GM21381 (cell line): ENCODE measurements at regions not wholly inside any gene's neighbourhood (a gene's known extent, or its start where the extent isn't known, plus 50 kb on each side); places are given as distances from the start of the nearest gene placed in this dataset.
"Not testable (repeated sequence)": the region's sequence is repeated elsewhere in the genome, so short reads cannot be mapped to it uniquely, and the experiment has no call there.

Experiments
- ATAC-seq: cut with Tn5 transposase; IDR thresholded peaks from one replicate; pipeline ENCODE4 v1.9.1; 2021; ENCODE audit warnings: mild to moderate bottlenecking, moderate library complexity; ENCODE audit not compliant: unreplicated experiment

DNA sequence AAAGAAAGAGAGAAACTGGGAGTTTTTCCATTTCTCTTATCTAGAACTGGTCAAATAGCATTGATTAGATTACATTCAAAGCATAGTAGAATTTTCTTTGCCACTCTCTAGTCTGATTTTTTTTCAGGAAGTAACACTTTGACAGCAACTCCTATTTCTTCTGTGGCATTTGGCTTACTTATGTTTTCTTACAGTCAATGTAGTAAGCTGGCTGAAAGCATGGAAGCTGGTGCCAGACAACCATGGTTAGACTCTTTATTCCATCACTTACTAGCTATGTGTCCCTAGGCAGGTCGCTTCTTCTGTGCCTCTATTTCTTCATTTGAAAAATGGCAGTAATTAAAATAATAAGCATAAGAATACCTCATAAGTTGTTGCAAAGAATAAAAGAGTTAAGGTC, 54.2 kb upstream of the OPRM1 start:
- no peak for ATAC-seq

DNA sequence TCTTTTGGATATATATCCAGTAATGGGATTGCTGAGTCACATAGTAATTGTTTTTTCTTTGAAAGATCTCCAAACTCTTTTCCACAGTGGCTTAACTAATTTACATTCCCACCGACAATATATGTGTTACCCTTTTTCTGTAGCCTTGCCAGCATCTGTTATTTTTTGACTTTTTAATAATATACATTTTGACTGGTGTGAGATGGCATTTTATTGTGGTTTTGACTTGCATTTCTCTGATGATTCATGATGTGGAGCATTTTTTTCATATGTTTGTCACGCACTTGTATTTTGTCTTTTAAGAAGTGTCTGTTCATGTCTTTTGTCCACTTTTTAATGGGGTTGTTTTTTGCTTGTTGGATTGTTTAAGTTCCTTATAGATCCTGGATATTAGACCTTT, 58.9 kb upstream of the OPRM1 start:
- no peak for ATAC-seq

DNA sequence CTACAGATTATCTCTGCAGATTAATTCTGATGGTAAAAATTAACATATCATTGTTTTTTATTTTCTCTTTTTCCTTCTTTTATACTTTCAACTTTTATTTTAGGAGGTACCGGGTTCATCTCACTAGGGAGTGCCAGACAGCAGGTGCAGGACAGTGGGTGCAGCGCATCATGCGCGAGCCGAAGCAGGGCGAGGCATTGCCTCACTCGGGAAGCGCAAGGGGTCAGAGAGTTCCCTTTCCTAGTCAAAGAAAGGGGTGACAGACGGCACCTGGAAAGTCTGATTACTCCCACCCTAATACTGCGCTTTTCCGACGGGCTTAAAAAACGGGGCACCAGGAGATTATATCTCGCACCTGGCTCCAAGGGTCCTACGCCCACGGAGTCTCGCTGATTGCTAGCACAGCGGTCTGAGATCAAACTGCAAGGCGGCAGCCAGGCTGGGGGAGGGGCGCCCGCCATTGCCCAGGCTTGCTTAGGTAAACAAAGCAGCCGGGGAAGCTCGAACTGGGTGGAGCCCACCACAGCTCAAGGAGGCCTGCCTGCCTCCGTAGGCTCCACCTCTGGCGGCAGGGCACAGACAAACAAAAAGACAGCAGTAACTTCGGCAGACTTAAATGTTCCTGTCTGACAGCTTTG, 60.0 kb upstream of the OPRM1 start:
- ATAC-seq, result not testable (repeated sequence)

DNA sequence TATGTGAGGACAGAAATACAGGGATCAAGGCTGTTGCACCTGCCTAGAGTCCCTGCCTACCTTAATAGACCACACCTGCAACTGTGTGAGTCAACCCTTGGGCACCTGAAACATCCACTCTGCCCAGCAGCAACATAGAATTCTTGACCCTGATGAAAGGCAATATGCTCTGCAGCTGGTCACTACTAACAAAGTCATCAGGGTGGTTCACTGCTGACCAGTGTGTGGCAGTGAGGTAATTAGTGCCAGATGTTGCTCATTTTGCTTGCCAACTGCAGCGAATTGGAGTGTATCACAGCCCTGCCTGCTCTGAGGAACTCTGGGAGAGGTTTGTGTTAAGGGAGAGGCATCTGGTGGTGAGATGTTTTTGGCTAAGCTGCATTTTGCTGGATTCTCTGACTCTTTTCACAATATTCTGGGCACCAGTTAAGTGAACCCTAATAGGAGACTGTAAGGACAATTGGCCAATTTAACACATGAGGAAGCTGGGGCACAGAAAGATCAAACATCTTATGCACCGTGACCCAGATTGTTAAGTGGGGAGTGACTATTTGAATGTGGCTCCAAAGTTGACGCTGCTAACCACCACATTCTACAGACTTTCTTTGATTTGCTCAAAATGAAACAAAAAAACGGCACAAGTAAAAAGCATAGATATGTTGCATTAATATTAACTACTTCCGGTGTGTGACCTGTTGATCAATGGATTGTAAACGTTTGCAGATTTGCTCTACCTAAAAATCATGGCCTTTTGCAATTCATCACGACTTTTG, 61.9 kb upstream of the OPRM1 start:
- ATAC-seq, result no peak

DNA sequence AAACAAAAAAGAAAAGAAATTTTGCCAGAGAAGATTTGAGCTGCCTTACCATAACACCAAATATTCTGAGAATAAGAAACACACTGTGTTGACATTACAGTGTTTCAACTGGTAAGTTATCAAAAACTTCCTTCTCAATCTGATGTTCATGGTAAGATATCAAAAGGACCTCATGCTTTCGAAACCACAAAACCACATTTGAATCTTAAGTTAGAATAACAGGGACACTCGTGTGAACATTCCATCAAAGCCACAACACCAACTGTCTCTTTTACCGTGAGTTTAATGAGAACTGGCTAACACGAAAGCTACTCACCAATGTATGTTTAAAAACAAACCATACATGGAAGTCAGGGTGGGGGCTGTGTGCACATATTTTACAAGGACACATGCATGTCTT, 73.0 kb upstream of the OPRM1 start:
- no peak for ATAC-seq

DNA sequence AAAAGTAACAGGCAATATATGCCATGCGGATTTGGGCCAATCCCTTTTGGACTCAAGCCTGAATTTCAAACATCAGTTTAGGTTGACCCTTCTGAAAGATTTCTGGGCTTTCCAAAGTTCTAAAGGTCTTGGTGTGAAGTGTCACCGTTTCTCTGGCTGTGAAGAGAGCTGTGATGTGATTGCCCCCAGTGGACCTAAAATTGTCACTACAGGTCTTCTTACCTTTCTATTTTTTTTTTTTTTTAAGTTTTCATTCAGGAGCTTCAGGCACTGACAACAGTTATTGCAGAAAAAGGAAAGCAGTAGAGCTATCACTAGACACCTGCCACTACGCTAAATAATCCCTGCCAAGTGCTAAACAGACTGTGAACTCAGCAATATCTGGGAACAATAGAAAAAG, 75.7 kb upstream of the OPRM1 start:
- ATAC-seq, result no peak

DNA sequence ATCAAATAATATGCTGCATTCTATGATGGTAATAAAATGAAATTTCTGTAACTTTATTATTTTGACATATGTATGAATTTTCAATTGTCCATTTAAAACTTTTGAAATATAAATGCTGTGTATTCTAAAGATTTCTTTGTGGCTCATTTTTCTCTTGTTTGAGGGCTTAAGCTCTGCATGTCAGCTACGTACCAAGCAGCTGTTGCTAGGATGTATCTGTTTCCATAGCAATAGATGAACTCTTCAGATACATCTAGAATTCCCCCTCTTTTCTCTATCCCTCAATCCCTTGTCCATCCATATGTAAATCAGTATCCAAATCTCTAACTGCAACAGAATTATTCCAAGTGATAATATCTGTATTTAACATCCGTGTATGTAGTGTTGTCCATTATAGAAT, 76.5 kb upstream of the OPRM1 start:
- no peak for ATAC-seq

DNA sequence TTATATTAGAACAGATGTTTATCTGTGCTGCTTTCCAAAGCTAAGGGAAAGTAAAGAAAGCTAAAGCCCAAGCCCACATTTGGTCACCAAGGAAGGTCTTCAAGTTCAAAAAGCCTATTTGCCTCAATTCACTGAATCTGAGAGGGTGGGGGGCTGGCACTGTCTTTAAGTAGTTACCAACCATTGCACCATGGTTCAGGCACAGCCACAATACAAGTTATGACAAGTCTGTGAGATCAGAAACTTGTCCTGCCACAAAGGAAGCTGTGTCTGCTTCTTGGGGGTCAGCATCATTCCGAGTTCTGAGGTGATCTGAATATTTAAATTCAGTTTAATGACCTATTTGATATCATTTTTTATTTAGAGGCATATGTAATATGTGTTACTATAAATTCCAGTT, 78.3 kb upstream of the OPRM1 start:
- no peak for ATAC-seq

DNA sequence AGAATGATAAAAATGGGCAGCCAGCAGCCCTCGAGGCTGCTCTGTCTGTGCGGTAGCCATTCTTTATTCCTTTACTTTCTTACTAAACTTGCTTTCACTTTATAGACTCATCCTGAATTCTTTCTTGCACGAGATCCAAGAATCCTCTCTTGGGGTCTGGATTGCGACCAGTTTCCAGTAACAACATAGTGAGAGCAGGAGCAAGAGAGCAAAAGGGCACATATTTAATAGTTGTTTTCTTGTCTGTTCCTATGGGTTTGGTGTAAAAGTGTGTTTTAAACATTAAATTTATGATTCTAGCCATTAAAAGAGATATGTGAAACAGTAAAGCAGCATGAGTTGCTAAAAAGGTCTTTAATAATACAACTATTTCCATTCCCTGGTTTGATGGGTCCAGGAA, 78.8 kb upstream of the OPRM1 start:
- no peak for ATAC-seq

DNA sequence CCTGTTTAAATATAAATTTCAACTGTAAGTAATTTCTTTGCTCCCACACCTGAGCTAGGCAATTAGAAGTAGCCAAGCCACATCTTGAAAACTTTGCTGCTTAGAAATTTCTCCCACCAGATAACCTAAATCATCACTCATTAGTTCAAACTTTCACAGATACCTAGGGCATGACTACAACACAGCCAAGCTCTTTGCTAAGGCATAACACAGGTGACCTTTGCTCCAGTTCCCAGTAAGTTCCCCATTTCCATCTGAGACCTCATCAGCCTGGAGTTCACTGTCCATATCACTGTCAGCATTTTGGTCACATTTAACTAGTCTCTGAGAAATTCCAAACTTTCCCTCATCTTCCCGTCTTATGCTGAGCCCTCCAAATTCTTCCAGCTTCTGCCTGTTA, 79.8 kb upstream of the OPRM1 start:
- ATAC-seq, result no peak

DNA sequence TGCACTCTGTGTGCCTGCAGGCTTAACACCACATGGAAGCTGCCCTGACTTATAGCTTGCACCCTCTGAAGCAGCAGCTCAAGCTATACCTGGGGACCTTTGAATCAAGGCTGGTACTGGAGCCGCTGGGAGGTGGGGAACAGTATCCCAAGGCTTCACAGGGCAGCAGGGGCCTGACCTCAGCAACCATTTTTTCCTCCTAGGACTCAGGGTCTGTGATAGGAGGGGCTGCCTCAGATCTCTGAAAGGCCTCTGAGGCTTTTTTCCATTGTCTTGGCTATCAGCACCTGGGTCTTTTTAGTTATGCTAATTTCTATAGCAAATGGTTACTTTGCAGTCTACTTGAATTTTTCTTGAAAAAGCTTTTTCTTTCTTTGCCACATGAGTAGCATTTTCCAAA, 80.2 kb upstream of the OPRM1 start:
- ATAC-seq, result no peak

DNA sequence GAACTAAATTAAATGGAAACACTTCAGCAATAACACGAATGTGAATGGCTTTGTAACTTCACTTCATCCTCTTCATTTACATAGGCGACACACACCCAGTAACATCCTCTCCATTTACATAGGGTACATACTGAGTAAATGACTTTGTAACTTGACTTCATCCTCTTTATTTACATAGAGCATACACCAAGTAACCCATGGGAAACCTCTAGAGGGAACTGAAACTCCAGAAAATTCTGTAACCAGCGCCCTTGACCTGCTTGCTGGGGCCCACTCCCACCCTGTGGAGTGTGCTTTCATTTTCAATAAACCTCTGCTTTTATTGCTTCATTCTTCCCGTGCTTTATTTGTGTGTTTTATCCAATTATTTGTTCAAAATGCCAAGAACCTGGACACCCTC, 81.6 kb upstream of the OPRM1 start:
- peak; percentile 95 for ATAC-seq

DNA sequence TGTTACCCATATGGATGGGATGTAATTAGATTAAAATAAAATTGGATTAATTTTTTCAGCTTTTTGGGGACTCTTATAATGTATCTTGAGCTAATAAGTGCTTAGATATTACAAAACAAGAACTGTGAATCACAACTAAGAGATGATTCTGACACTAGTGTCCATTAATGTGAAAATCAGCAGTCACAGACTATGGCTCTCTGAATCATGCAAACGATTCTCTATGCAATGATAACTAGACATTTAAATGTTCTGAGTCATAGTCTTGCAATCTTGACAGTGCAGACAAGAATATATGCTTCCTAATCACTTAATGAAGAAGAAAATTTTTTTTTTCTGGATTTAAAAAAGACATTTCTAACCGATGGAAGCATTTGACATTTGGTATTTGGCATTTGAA, 82.2 kb upstream of the OPRM1 start:
- ATAC-seq, result no peak

DNA sequence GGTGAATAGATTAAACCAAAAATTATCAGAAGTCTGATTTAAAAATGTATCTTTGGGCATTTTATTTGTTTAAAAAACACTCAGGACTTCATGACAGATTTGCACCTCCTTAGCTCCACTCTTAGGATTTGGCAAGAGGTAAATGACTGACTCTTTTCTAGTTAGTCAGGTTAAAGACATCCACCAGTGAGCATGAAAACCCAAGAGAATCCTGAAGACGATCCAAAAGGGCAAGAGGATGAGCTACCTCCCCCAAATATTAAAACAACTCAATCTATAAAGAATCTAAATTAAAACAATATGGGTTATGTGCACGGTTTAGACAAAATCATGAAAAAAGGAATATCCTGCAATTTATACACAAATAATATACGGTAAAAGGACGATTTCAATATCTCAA, 89.4 kb upstream of the OPRM1 start:
- ATAC-seq, result no peak

DNA sequence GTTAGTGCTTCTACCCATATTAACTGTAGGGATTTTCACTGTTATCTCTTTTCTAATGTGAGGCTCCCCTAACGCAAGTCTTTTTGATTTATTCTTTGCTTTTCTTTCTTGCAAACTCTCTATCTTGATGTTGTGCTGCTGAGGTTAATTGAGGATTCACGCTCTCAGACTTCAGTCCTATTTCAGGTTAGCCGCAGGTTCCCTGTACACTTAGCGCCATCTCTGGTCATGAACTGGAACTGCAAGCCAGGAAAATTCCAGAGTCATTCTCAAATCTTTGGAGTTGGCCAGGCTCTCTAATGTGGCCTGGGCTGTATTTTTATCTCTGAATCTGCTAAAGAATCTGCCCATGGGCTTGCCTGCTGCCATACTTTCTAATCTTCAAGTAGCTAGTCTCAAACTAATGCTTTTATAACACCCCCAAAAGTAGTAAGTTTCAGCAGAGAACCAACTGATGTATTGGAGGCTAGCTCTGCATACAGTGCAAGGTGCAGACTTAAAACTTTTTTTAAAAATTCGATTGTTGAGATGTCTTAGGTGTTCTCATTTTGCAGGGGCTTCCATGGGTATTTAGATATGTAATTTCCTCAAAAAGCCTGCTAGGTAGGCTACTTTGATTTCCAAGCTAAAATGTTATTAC, 91.1 kb upstream of the OPRM1 start:
- peak; percentile 57 for ATAC-seq

DNA sequence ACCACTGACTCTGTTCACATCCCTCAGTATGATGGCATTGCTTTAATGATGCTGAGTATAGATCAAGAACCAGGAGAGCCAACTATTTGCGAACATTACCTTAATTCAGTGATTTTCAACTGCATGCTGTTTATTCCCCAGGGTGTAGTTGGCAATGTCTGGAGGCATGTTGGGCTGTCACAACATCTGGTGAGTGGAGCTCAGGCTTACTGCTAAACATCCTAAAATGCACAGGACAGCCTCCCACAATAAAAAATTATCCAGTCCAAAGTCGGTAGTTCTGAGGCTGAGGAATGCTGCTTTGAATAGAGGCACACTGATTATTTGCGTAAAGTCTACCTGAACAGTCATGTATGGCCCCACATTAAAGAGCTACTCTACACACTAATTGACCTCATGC, 94.8 kb upstream of the OPRM1 start:
- ATAC-seq, result no peak

DNA sequence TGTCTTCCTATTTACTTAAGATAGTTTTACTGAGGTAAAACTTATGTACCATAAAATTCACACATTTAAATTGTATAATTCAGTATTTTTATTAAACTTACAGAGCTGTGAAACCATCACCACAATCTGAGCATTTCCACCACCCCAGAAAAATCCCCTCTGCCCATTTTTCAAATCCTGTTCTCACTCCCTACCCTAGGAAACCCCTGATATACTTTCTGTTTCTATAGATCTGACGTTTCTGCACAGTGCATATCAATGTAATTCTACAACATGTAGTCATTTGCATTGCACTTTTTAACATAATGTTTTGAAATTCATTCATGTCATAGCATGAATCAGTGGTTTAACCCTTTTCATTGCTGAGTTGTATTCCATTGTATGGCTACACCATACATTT, 96.7 kb upstream of the OPRM1 start:
- no peak for ATAC-seq

DNA sequence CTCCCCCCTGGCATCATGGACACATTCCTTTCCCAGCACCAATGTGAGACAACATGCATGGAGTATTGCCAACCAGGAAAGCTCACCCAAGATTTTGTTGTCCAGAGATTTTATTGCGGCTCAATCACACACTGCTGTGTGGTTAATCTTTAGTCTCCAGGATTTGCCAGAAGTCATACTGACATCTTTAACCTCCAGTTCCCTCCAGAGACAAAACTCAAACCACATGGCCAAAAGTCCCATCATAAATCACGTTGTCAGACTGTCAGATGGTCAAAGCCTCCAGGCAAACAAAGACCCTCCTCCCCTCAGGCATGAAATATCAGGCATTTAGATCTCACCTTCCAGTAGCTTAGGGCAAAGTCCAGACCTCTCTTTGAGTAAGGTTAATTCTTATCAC, 97.3 kb upstream of the OPRM1 start:
- ATAC-seq, result no peak

DNA sequence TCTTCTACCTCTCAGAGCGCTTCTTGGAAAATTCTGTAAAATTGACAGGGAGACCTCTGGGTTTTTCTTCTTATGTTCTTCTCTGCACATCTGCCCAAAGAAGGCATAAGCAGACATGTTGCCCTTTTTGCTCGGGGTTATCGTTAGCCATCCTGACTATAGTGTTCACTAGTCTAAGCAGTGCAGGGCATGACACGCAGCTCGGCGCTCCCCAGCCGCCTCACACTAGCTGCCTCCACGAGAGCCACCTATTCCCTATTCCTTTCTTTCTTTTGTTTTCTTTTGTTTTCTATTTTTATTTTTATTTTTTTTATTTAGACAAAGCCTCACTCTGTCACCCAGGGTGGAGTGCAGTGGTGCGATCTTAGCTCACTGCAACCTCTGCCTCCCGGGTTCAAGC, 100.2 kb upstream of the OPRM1 start:
- ATAC-seq, result no peak

DNA sequence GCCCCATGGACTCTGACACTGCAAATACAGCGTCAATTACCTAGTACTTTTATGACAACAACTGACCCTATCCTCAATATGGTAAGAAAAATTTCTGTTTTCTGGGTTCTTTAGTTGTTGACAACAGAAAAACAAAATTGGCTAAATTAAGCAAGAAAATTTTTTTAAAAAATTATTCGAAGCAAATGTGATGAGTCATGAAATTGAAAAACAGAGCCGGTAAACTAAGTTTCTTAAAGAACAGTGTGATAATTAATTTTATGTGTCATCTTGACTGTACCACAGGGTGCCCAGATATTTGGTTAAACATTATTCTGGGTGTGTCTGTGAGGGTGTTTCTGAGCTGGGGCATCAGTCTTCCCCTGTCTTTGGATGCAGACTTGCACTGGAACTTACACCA, 107.6 kb upstream of the OPRM1 start:
- ATAC-seq, result no peak

DNA sequence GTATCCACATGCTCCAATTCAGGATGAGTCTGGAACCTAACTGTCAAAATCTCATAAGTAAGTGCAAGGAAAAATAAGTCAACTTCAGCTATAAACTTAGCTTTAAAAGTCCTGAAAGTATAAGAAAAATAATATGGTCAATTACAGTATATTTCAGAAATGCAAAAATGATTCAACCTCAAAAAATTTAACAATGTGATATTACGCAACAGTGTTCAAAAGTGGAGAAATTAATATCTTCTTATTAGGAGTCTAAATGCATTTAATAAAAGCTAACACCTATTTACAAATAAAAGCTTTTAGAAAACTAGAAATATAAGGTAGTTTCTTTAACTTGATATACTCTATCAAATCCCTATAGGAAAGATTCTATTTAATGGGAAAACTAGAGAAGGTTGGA, 111.2 kb upstream of the OPRM1 start:
- ATAC-seq, result no peak

DNA sequence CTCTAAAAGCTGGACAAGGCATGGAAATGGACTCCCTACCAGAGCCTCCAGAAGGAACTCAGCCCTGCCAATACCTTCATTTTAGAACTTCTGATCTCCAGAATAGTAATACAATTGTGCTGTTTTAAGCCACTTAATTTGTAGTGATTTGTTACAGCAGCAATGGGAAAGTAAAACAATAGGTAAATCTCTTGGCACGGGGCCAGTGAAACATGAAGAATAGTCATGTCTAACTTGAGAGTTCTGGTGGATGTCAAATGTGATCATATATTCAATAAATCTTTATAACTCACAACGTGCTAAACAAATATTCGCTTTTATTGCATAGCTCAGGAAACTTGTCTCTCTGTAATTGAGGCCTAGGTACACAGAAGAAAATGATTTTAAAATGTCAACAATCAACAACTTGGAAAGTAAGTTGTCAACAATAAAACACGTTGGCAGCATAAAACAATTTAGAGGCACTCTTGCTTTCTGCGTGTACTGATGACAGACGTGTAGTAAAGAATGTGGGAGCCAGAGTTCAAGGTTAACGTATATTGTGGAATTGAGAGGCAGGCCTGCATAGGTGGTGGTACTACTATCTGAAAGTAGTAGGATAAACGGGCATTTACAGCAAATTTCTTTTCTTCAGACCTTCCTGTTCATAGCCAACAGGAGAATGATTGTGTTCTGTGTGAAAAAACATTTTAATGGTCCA, 140.5 kb upstream of the OPRM1 start:
- ATAC-seq, result no peak
